ENCODE measurements at regions not wholly inside any gene's neighbourhood (a gene's known extent, or its start where the extent isn't known, plus 50 kb on each side); places are given as distances from the start of the nearest gene placed in this dataset.

DNA sequence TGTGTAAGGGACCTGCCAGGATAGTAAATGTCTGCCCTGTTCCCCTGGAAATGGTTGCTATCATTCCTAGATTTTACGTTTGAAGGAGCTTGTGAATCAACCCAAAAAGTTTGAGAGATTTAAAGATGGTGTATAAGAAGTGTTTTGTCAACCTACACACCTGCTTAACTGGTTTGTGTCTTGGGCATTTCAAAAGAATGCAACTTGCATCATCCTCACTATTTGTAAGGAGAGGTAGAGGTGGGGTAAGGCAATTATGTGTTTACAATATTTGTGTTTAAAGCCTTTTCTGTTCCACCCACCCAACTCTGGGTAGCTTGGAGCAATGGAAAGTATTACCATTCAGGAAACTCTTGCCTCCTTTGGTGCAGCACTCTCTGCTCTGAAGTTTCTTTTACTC lies 314.2 kb upstream of the RARB start:
- Histone ChIP-seq H3K4me3 (IDR thresholded peaks at IDR 0.05; ENCODE audit: insufficient read depth, low read depth, low read length) (no peak overlapping the region), H3K9ac (no peak overlapping the region), H3K4me1 (ENCODE audit: low read depth, poor library complexity, severe bottlenecking) (no peaks in the 10 kb centered on the region), H3K4me2 (no peak overlapping the region), H4K20me1 (ENCODE audit: insufficient read depth) (no peaks in the 10 kb centered on the region), H3K27me3 (ENCODE audit: insufficient read depth, low read depth) (no peaks in the 10 kb centered on the region), H2AFZ (ENCODE audit: low read depth) (no peak overlapping the region), H3K79me2 (ENCODE audit: insufficient read depth, low read depth) (no peaks in the 10 kb centered on the region), H3K27ac (no peak overlapping the region), H3K36me3 (ENCODE audit: insufficient read depth) (no peaks in the 10 kb centered on the region)
- TF ChIP-seq, protein P1, sequence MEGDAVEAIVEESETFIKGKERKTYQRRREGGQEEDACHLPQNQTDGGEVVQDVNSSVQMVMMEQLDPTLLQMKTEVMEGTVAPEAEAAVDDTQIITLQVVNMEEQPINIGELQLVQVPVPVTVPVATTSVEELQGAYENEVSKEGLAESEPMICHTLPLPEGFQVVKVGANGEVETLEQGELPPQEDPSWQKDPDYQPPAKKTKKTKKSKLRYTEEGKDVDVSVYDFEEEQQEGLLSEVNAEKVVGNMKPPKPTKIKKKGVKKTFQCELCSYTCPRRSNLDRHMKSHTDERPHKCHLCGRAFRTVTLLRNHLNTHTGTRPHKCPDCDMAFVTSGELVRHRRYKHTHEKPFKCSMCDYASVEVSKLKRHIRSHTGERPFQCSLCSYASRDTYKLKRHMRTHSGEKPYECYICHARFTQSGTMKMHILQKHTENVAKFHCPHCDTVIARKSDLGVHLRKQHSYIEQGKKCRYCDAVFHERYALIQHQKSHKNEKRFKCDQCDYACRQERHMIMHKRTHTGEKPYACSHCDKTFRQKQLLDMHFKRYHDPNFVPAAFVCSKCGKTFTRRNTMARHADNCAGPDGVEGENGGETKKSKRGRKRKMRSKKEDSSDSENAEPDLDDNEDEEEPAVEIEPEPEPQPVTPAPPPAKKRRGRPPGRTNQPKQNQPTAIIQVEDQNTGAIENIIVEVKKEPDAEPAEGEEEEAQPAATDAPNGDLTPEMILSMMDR (conservative IDR thresholded peaks at IDR 0.05; ENCODE audit: low read depth, low read length) = no peak

DNA sequence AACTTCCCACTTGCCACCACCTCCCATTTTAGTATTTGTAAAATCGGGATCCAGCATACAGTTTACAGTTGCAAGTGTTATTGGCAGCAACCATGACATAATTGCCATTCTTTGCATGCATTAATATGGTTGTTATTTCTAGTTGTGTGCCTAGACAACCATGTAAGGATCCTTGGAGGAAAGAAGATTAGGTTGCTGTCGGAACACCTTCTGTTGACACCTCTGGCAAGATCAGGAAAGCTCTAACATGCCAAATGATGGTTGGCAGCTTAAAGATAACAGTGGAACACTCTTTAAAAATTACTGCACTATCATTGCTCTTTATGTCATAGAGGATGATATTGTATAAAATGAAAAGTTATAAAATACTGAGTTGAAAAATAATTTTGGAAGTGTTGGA lies 313.5 kb upstream of the RARB start:
- Histone ChIP-seq H3K4me2 (no peak overlapping the region), H3K27ac (no peak overlapping the region), H3K27me3 (ENCODE audit: insufficient read depth, low read depth) (no peaks in the 10 kb centered on the region), H3K36me3 (ENCODE audit: insufficient read depth) (no peaks in the 10 kb centered on the region), H3K4me3 (IDR thresholded peaks at IDR 0.05; ENCODE audit: insufficient read depth, low read depth, low read length) (no peak overlapping the region), H3K79me2 (ENCODE audit: insufficient read depth, low read depth) (no peaks in the 10 kb centered on the region), H3K9ac (no peak overlapping the region), H3K4me1 (ENCODE audit: low read depth, poor library complexity, severe bottlenecking) (no peaks in the 10 kb centered on the region), H4K20me1 (ENCODE audit: insufficient read depth) (no peaks in the 10 kb centered on the region), H2AFZ (ENCODE audit: low read depth) (no peak overlapping the region)
- TF ChIP-seq, protein P1 (conservative IDR thresholded peaks at IDR 0.05; ENCODE audit: low read depth, low read length) = no peak

DNA sequence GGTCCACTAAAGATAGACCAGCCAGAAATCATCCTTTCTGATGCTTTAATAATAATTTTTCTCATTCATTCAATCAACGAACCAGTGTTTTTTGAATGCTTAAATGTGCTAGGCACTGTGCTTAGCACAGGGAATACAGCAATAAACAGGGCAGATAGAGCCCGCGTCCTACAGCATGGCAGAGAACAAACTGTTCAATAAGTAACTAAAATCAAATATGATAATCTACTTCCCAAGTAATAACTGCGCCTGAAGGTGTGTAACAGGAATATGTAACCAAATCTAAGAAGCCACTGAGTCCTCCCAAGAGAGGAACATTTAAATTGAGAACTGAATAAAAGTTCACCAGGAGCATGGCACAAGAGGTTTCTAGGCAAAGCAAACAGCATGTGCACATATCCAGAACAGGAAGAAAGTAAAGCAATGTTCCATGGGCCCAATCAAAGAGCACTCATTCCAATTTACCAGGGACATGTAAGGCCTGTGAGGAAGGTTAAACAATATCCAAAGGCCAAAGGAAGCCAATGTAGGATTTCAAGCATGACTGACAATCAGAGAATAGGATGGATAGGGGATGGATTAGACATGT lies 311.0 kb upstream of the RARB start:
- TF ChIP-seq, protein P1 (conservative IDR thresholded peaks at IDR 0.05; ENCODE audit: low read depth, low read length) = no peak
- H3K36me3 ChIP-seq (ENCODE audit: insufficient read depth) = no peaks in the 10 kb centered on the region
- H3K9ac ChIP-seq = no peak overlapping the region
- H3K27me3 ChIP-seq (ENCODE audit: insufficient read depth, low read depth) = no peaks in the 10 kb centered on the region
- H4K20me1 ChIP-seq (ENCODE audit: insufficient read depth) = no peaks in the 10 kb centered on the region
- no peaks in the 10 kb centered on the region for H3K4me1 ChIP-seq (ENCODE audit: low read depth, poor library complexity, severe bottlenecking)
- H3K4me3 ChIP-seq (IDR thresholded peaks at IDR 0.05; ENCODE audit: insufficient read depth, low read depth, low read length) = no peak overlapping the region
- H3K4me2 ChIP-seq = no peak overlapping the region
- H3K79me2 ChIP-seq (ENCODE audit: insufficient read depth, low read depth) = no peaks in the 10 kb centered on the region
- no peak overlapping the region for H2AFZ ChIP-seq (ENCODE audit: low read depth)
- no peak overlapping the region for H3K27ac ChIP-seq

DNA sequence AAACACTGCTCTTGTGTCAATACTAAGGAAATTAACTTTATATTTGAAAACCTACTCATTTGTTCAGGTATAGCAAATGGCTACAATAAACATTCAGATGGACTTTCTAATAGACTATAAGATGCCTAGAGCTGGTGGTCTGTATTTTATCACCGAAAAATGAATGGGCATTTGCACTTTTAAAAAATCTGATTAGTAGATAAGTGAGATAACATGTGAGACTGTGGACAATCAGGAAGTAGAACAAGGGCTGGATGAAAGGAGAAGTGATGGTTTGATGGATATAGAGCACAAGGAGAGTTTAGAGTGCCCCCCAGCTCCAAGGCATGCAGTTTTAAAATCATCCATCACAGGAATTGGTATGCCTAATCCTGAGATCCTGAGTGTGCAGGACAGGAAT lies 308.4 kb upstream of the RARB start:
- Histone ChIP-seq H3K4me2 (no peak overlapping the region), H3K36me3 (ENCODE audit: insufficient read depth) (no peaks in the 10 kb centered on the region), H3K79me2 (ENCODE audit: insufficient read depth, low read depth) (no peaks in the 10 kb centered on the region), H3K4me1 (ENCODE audit: low read depth, poor library complexity, severe bottlenecking) (no peaks in the 10 kb centered on the region), H2AFZ (ENCODE audit: low read depth) (no peak overlapping the region), H3K4me3 (IDR thresholded peaks at IDR 0.05; ENCODE audit: insufficient read depth, low read depth, low read length) (no peak overlapping the region), H3K9ac (no peak overlapping the region), H3K27ac (no peak overlapping the region), H4K20me1 (ENCODE audit: insufficient read depth) (no peaks in the 10 kb centered on the region), H3K27me3 (ENCODE audit: insufficient read depth, low read depth) (no peaks in the 10 kb centered on the region)
- TF ChIP-seq, protein P1 (conservative IDR thresholded peaks at IDR 0.05; ENCODE audit: low read depth, low read length) = no peak

Measured in KMS-11 (cell line).